SJSA1 (cell line): ENCODE measurements at regions not wholly inside any gene's neighbourhood (a gene's known extent, or its start where the extent isn't known, plus 50 kb on each side); places are given as distances from the start of the nearest gene placed in this dataset.

ENCODE experiments used
- DNase-seq, 2 experiments: peaks; one replicate each; pipeline ENCODE4 v3.0.0-alpha.2; 2015 to 2020; ENCODE audit warnings: low spot score in 2 of 2, low read depth in 1 of 2
- H3K27ac ChIP-seq: fragments of 250-450 bp; sonication (Bioruptor Pico); 2 replicates; pipeline ENCODE4 v1.5.1; 2020; ENCODE audit warnings: mild to moderate bottlenecking, moderate library complexity
- H3K27me3 ChIP-seq: fragments of 250-450 bp; sonication (Bioruptor Pico); replicated peaks from 2 replicates; pipeline ENCODE4 v1.5.1; 2020; ENCODE audit warnings: mild to moderate bottlenecking, moderate library complexity
- H3K36me3 ChIP-seq: fragments of 250-450 bp; sonication (Bioruptor Pico); 2 replicates; pipeline ENCODE4 v1.5.1; 2020; ENCODE audit warnings: mild to moderate bottlenecking
- H3K4me1 ChIP-seq: fragments of 250-450 bp; sonication (Bioruptor Pico); replicated peaks from 2 replicates; pipeline ENCODE4 v1.6.1; 2021; ENCODE audit warnings: mild to moderate bottlenecking
- H3K4me3 ChIP-seq: fragments of 250-450 bp; sonication (Bioruptor Pico); 2 replicates; pipeline ENCODE4 v1.5.1; 2020; ENCODE audit warnings: mild to moderate bottlenecking
- H3K9me3 ChIP-seq: fragments of 250-450 bp; sonication (Bioruptor Pico); replicated peaks from 2 replicates; pipeline ENCODE4 v1.5.1; 2020; ENCODE audit warnings: mild to moderate bottlenecking

DNA sequence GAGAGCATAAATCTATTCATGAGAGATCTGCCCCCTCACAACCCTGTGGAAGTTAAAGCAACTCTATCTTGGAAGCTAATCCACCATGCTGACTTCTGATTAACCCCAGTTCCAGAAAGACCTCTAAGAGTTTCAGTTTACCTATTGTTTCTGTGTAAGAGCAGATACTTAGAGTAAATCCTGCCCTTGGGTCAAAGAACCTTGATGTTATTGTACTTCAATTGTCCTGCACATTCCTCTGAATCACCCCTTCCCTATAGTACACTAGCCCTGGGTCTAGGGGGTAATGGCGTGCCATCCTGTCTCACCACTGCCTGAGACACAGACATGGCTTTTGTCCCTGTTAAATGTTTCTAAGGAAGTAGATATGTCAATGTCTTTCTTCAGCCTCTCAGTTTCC lies 138.6 kb downstream of the CAAP1 start:
- Histone ChIP-seq H3K9me3 (no peaks in the 10 kb centered on the region), H3K27ac (no peak overlapping the region), H3K4me1 (no peaks in the 10 kb centered on the region), H3K27me3 (no peaks in the 10 kb centered on the region), H3K4me3 (no peak overlapping the region), H3K36me3 (no peaks in the 10 kb centered on the region)
- DNase-seq, result no peak

DNA sequence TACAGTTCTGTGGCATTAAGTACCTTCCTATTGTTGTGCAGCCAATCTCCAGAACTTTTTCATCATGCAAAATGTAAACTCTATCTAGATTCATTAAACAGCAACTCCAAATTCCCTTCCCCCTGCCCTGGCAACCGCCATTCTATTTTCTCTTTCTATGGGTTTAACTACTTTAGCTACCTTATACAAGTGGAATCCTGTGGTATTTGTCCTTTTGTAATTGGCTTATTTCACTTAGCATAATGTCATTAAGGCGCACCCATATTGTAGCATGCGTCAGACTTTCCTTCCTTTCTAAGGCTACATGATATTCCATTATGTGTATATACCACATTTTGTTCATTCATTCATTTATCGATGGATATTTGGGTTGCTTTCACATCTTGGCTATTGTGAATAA lies 142.4 kb downstream of the CAAP1 start:
- H3K36me3 ChIP-seq, result no peaks in the 10 kb centered on the region
- no peak overlapping the region for H3K4me3 ChIP-seq
- H3K27ac ChIP-seq, result no peak overlapping the region
- no peaks in the 10 kb centered on the region for H3K27me3 ChIP-seq
- no peak for DNase-seq
- H3K9me3 ChIP-seq, result no peaks in the 10 kb centered on the region
- no peaks in the 10 kb centered on the region for H3K4me1 ChIP-seq

DNA sequence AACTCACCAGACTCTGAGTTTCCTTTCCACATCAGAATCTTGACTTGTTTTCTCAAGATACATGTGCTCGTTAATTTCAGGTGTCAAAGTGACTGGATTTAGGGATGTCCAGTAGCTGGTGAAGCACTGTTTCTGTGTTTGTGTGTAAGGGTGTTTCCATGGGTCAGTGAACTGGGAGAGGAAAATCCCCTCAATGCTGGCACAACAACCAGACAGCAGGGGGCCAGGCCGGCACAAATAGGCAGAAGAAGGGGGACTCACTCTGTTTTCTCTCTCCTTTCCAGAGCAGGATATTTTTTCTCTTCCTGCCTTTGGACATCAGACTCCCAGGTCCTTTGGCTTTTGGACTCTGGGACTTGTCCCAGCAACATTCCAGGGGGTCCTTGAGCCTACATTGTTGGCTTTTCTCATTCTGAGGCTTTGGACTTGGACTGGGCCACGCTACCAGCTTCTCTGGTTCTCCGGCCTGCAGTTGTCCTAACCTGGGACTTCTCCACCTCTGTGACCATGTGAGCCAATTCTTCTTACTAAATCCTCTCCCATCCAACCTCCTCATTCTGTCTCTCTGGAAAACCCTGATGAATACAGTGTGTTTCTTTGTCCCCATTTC lies 144.0 kb downstream of the CAAP1 start:
- Histone ChIP-seq H3K27me3 (no peaks in the 10 kb centered on the region), H3K4me3 (no peak overlapping the region)

DNA sequence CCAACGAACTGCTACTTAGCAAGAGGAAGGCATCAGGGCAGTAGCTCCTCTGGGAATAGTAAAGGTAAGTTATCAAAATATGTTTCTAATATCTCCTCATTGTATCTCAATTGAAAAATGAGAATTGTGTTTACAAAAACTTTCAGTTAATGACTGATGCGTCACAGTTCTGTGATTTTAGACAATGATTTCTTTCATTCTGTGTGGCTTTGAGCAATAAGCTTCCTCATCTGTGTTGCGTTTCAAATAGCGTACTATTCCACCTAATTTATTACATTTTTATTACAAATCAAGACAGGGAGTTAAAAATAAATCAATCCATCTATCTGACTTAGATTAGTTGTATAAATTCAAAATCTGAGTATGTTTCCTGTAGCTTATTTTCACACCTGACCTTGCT lies 145.0 kb downstream of the CAAP1 start:
- no peak overlapping the region for H3K27ac ChIP-seq
- H3K4me3 ChIP-seq, result no peak overlapping the region
- H3K4me1 ChIP-seq, result no peaks in the 10 kb centered on the region
- H3K9me3 ChIP-seq, result no peaks in the 10 kb centered on the region
- no peak for DNase-seq
- H3K27me3 ChIP-seq, result no peaks in the 10 kb centered on the region
- H3K36me3 ChIP-seq, result no peaks in the 10 kb centered on the region

More for the DNA sequence above, 144.0 kb downstream of the CAAP1 start:
- Histone ChIP-seq H3K27ac (no peak overlapping the region), H3K36me3 (no peaks in the 10 kb centered on the region), H3K9me3 (no peaks in the 10 kb centered on the region), H3K4me1 (no peaks in the 10 kb centered on the region)
- DNase-seq, result no peak

DNA sequence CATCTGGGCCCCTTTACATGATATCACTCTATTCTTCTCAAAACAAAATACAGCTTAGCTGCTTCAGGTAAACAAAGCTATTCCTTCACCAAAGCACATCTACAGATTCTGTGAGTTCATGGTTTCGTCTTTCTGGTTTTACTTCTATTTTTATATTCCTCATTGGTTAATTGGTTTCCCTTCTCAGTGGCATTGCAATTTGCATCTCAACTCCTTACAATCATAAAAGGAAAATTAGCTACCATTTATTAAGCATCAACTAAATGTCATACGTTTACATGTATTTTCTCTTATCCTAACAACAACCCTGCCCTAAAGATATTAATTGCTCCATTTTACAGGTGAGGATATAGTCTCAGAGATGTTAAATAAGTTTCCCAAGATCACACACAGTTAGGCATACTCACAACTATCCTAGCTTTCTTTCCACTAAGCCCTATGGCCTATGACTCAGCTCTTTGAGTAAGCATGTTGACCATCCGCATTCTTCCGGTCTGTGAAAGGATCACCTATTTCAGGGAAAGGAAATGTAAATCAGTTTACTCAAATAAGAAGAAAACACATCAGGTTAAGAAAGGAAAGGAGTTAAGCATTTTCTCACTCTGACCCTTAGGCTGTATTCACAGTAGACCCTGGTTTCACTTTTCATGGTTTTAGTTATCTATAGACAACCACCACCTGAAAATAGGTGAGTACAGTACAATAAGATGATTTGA lies 146.1 kb downstream of the CAAP1 start:
- no peak for DNase-seq
- Histone ChIP-seq H3K9me3 (no peaks in the 10 kb centered on the region), H3K27me3 (no peaks in the 10 kb centered on the region), H3K4me3 (no peak overlapping the region), H3K36me3 (no peaks in the 10 kb centered on the region), H3K27ac (no peak overlapping the region), H3K4me1 (no peaks in the 10 kb centered on the region)

DNA sequence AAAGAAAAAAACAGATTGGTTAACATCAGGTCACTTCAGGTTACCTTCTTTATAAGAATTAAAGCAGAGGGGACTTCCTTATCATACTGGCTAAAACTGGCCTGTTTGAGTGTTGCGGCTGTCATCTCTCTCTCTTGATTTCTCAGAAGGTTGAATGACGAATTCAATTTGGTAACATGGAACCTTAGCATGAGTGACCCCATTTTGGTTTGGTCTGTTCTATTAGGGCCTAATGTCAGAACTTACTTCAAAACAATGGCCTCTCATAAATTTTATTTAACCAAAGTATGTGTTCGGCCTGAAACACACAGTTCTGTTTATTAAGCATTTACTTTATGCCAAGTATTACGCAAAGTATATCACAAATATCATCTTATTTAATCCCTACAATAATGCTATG lies 147.5 kb downstream of the CAAP1 start:
- no peak for DNase-seq
- no peak overlapping the region for H3K4me3 ChIP-seq
- no peaks in the 10 kb centered on the region for H3K27me3 ChIP-seq
- no peaks in the 10 kb centered on the region for H3K36me3 ChIP-seq
- H3K9me3 ChIP-seq, result no peaks in the 10 kb centered on the region
- H3K27ac ChIP-seq, result no peak overlapping the region
- H3K4me1 ChIP-seq, result no peaks in the 10 kb centered on the region

DNA sequence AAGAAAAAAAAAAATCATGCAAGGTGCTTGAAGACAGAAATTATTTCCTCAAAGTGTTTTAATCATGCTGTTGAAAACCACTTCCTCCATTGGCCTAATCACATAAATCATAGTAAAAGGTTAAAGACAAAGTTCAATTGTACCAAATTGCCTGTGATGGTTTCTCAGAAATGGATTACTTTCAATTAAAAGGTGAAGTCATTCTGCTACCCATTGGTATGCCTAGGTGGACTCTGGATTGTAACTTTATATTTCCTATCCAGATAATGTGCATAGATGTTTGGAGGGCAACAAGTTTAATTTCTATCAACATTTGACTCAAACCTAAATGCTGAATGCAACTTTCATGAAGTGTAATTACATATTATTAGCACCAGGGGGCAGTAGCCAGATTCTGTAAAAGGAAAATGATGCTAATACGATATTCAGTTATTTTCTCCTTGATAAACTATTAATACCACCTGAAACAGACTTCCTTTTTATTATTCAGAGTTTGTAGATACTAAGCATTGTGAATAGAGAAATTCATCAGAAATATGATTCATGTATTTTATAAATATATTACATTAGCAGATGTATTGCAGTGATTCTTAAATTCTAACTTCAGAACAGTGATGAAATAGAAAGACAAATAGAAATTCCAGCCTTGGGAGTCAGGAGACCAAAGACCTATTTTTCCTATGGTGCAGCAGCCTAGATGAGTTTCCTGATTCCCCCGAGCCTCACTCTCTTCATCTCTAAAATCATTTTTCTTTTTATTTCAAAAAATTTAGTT lies 148.2 kb downstream of the CAAP1 start:
- DNase-seq, result no peak
- H3K27me3 ChIP-seq, result no peaks in the 10 kb centered on the region
- no peak overlapping the region for H3K4me3 ChIP-seq
- H3K4me1 ChIP-seq, result no peaks in the 10 kb centered on the region
- no peaks in the 10 kb centered on the region for H3K36me3 ChIP-seq
- no peak overlapping the region for H3K27ac ChIP-seq
- H3K9me3 ChIP-seq, result no peaks in the 10 kb centered on the region

DNA sequence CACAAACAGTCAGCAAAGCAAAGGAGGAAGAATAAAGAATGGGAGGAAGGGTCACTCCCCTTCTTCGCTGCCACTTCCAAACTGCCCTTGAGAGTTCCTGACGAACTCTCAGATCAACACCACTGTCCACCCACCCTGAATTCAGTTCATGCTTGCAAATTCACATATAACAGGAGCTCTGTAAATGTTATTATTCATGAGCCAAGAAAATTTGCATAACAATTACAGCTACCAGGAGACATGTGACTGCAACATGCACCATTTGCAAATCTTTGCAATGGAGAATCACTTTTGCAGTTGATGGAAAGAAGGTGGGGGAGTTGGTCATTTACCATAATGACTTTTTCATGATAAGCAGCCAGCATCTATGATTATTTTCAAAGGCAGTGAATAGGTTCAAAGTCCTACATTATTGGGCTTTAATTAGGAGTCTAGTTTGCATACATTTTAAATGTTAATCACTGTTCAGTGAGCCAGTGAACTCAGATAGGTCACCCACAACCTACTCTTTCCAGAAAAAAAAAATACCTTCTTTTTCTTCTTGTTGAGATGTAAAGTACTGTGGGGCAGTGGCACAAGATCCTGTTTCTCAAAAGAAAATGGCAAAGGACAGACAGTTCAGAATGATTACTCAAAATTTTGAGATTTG lies 149.7 kb downstream of the CAAP1 start:
- no peak overlapping the region for H3K27ac ChIP-seq
- H3K36me3 ChIP-seq, result no peaks in the 10 kb centered on the region
- DNase-seq, result no peak
- no peaks in the 10 kb centered on the region for H3K9me3 ChIP-seq
- no peaks in the 10 kb centered on the region for H3K4me1 ChIP-seq
- no peaks in the 10 kb centered on the region for H3K27me3 ChIP-seq
- no peak overlapping the region for H3K4me3 ChIP-seq

DNA sequence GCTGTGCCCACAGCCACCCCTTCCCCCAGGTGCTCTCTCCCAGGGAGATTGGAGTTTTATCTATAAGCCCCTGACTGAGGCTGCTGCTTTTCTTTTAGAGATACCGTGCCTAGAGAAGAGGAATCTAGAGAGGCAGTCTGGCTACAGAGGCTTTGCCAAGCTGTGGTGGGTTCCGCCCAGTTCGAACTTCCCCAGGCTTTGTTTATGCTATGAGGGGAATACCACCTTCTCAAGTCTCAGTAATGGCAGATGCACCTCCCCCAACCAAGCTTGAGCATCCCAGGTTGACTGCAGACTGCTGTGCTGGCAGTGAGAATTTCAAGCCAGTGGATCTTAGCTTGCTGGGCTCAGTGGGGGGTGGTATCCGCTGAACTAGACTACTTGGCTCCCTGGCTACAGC lies 157.4 kb downstream of the CAAP1 start:
- Histone ChIP-seq H3K36me3 (no peaks in the 10 kb centered on the region), H3K9me3 (no peaks in the 10 kb centered on the region), H3K4me1 (no peaks in the 10 kb centered on the region), H3K27ac (no peak overlapping the region), H3K27me3 (no peaks in the 10 kb centered on the region), H3K4me3 (no peak overlapping the region)
- no peak for DNase-seq

DNA sequence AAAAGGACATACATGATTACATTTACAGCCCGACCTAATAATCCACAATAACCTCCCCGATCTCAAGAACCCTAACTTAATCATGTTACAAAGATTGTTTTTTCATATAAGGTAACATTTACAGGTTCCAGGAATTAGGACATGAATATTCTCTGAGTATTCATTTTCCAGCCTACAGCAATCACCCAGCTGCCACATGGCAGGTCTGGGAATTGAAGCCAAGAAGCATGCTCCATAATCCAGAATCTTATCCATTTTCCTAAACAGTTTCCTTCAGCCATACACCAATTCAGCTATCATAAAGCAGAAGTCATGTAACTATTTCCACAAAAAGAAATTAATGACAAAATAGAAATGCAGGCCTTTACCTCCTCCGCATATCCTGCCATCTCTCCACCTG lies 163.4 kb downstream of the CAAP1 start:
- H3K27me3 ChIP-seq, result no peaks in the 10 kb centered on the region
- H3K4me3 ChIP-seq, result no peak overlapping the region
- no peaks in the 10 kb centered on the region for H3K36me3 ChIP-seq
- H3K27ac ChIP-seq, result no peak overlapping the region
- no peak for DNase-seq
- no peaks in the 10 kb centered on the region for H3K9me3 ChIP-seq
- no peaks in the 10 kb centered on the region for H3K4me1 ChIP-seq

DNA sequence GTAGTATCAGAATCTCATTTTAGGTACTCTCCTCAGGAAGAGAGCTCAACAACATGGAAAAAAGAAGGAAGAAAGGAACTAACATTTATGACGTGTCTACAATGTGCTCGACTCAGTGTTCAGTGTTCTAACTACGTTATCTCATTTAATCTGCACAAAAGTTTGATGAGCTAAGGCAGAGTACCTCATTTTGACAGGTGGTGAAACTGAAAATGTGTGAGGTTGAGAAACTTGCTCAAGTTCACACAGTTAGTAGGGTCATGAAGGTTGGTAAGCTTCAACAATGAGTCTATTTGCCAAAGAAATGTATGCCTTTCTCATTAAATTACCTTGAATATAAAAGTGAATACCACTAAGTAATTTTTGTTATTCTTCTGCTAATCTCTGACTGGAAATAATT lies 165.1 kb downstream of the CAAP1 start:
- no peak overlapping the region for H3K4me3 ChIP-seq
- no peaks in the 10 kb centered on the region for H3K27me3 ChIP-seq
- H3K4me1 ChIP-seq, result no peaks in the 10 kb centered on the region
- no peak for DNase-seq
- H3K27ac ChIP-seq, result no peak overlapping the region
- H3K36me3 ChIP-seq, result no peaks in the 10 kb centered on the region
- no peaks in the 10 kb centered on the region for H3K9me3 ChIP-seq

DNA sequence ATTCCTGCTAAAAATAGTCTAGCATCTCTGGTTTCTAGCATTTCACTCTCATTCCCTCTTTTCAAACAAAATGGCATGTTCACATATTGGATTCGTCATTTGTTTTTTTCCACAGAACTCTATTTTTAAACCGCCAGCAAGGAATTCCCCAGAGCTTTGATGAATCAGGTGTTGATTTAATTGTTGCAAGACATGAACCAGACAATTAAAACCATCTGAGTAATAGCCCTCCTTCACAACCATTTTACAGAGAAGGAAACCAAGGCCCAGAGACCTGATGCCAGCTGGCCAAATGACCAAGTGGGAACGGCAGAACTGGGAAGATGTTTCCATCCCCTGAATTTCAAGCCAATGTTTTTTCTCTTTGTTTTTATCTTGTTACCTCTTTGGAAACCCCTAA lies 167.0 kb downstream of the CAAP1 start:
- Histone ChIP-seq H3K27ac (no peak overlapping the region), H3K27me3 (no peaks in the 10 kb centered on the region), H3K4me3 (no peak overlapping the region), H3K9me3 (no peaks in the 10 kb centered on the region), H3K36me3 (no peaks in the 10 kb centered on the region), H3K4me1 (no peaks in the 10 kb centered on the region)
- DNase-seq, result no peak

DNA sequence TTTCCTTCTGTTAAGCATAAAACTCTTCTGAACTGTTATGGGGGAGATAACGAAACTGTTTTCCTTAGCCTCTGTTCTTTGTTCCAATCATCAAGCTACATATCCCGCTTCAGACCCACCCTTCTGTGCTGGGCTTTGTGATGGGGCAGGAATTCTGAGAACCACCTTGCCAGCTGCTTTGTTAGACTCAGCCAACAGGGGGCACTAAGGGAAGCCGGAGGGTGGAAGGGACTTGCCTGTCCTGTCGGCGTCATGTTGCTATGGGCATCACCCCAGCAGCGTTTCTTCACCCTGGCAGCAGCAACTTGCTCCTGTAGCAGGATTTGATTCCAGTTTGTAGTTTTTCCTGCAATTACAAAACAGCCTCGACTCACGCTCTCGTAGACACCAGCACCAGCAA lies 169.1 kb downstream of the CAAP1 start:
- peak; percentile 1 to 37 for DNase-seq
- H3K9me3 ChIP-seq, result no peaks in the 10 kb centered on the region

DNA sequence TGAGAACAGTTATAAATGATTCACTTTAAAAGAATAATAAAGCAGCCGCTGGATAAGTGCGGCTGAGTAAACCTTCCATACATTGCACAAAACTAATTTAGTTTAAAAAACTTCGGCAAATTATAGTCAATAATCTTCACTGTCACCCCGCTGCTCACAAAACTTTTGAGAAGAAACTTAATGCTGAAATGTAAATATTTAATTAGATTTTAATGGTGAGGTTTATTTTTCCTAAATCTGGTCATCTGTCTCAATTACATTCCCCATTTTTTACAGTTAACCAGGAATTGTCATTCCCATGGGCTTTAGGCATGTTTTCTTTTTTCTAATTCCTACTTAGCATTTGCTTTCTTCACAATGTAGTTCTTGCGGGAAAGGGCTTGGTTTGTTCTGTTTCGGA lies 169.8 kb downstream of the CAAP1 start:
- no peak overlapping the region for H3K4me3 ChIP-seq
- DNase-seq, result no peak
- no peaks in the 10 kb centered on the region for H3K4me1 ChIP-seq
- no peak overlapping the region for H3K27ac ChIP-seq
- no peaks in the 10 kb centered on the region for H3K36me3 ChIP-seq
- no peaks in the 10 kb centered on the region for H3K27me3 ChIP-seq
- H3K9me3 ChIP-seq, result no peaks in the 10 kb centered on the region

More for the DNA sequence above, 169.1 kb downstream of the CAAP1 start:
- no peaks in the 10 kb centered on the region for H3K36me3 ChIP-seq
- H3K27ac ChIP-seq, result no peak overlapping the region
- no peaks in the 10 kb centered on the region for H3K27me3 ChIP-seq
- no peaks in the 10 kb centered on the region for H3K4me1 ChIP-seq
- no peak overlapping the region for H3K4me3 ChIP-seq
